H1 (cell line): ENCODE measurements at regions not wholly inside any gene's neighbourhood (a gene's known extent, or its start where the extent isn't known, plus 50 kb on each side); places are given as distances from the start of the nearest gene placed in this dataset.

ENCODE experiments used
- EGR1 ChIP-seq: IDR thresholded peaks from 2 replicates; pipeline ENCODE4 v1.6.1; 2011; ENCODE audit warnings: low read depth, low read length, borderline replicate concordance
- KDM5A ChIP-seq: fragments of 200-600 bp; IDR thresholded peaks from 2 replicates; pipeline ENCODE4 v1.7.1; 2012; ENCODE audit warnings: mild to moderate bottlenecking, low read length, inconsistent platforms, mixed read lengths
- TF ChIP-seq, protein P1 (sequence below): IDR thresholded peaks from 2 replicates; pipeline ENCODE4 v1.6.1; 2011; ENCODE audit warnings: low read length, improper control_type of control experiment

DNA sequence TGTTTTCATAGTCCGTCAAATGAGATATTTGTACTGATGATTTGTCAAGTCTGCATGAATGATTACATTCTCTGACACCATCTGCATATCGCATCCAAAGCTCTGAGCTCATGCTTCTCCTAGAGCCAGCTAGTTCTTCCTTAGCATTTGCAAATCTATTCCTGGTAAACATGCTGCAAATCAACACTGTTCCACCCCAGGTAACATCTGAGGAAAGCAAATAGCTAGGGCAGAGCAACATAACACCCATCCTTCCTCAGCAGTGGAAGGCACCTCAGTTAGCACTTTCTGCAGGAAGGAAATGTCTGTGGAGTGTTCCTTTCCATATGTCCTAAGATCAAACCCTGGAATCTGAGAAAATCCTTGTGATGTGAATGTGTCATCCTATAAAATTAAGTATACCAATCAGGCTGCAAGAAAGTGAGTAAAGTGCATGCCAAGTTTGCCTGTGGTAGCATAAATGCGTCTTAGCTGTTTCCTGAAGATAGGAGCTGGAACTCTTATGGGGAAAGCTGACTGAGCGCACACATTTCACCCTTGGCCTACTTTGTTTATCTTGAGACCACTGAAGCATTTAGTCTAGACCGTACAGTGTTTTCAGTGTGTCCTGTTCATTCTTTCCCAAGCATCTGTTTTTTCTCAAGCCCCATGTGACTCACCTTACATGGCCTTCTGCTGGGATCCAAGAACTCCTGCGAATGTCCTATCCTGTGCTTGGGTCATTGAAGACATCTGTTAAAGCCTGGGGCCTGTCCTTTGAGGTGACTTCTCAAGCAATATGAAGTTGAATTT is 50.9 kb upstream of the STARD4 start (continued):
- TF ChIP-seq KDM5A, result no peak
- TF ChIP-seq, protein P1, sequence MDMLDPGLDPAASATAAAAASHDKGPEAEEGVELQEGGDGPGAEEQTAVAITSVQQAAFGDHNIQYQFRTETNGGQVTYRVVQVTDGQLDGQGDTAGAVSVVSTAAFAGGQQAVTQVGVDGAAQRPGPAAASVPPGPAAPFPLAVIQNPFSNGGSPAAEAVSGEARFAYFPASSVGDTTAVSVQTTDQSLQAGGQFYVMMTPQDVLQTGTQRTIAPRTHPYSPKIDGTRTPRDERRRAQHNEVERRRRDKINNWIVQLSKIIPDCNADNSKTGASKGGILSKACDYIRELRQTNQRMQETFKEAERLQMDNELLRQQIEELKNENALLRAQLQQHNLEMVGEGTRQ, result no peak
- TF ChIP-seq EGR1, result no peak
